ENCODE measurements at regions not wholly inside any gene's neighbourhood (a gene's known extent, or its start where the extent isn't known, plus 50 kb on each side); places are given as distances from the start of the nearest gene placed in this dataset.

- DNase-seq (ENCODE audit: low read depth) = no peak
- TF ChIP-seq CTCF (IDR thresholded peaks at IDR 0.05; ENCODE audit: control insufficient read depth, insufficient read depth, low read depth, low read length, missing control alignments) = no peak
- H3K4me3 ChIP-seq (ENCODE audit: control insufficient read depth, low read depth, low read length) = no peak overlapping the region
These were observed 200.5 kb upstream of the CHAC2 start for GRCh38 chr2:53567073-53567472.

GRCh38 chr2:53562407-53562806, 205.2 kb upstream of the CHAC2 start:
- H3K4me3 ChIP-seq (ENCODE audit: control insufficient read depth, low read depth, low read length) = no peak overlapping the region
- TF ChIP-seq CTCF (IDR thresholded peaks at IDR 0.05; ENCODE audit: control insufficient read depth, insufficient read depth, low read depth, low read length, missing control alignments) = no peak
- no peak for DNase-seq (ENCODE audit: low read depth)

GRCh38 chr2:53561155-53561554, 206.4 kb upstream of the CHAC2 start:
- no peak for DNase-seq (ENCODE audit: low read depth)
- H3K4me3 ChIP-seq (ENCODE audit: control insufficient read depth, low read depth, low read length) = no peak overlapping the region
- no peak for TF ChIP-seq CTCF (IDR thresholded peaks at IDR 0.05; ENCODE audit: control insufficient read depth, insufficient read depth, low read depth, low read length, missing control alignments)

- no peak for DNase-seq (ENCODE audit: low read depth)
- no peak for TF ChIP-seq CTCF (IDR thresholded peaks at IDR 0.05; ENCODE audit: control insufficient read depth, insufficient read depth, low read depth, low read length, missing control alignments)
- H3K4me3 ChIP-seq (ENCODE audit: control insufficient read depth, low read depth, low read length) = no peak overlapping the region
These were observed 208.2 kb upstream of the CHAC2 start for GRCh38 chr2:53559302-53559966.

GRCh38 chr2:53558867-53559266, 208.7 kb upstream of the CHAC2 start:
- no peak for DNase-seq (ENCODE audit: low read depth)
- H3K4me3 ChIP-seq (ENCODE audit: control insufficient read depth, low read depth, low read length) = no peak overlapping the region
- no peak for TF ChIP-seq CTCF (IDR thresholded peaks at IDR 0.05; ENCODE audit: control insufficient read depth, insufficient read depth, low read depth, low read length, missing control alignments)

GRCh38 chr2:53549497-53549896, 218.1 kb upstream of the CHAC2 start:
- TF ChIP-seq CTCF (IDR thresholded peaks at IDR 0.05; ENCODE audit: control insufficient read depth, insufficient read depth, low read depth, low read length, missing control alignments) = no peak
- DNase-seq (ENCODE audit: low read depth) = no peak
- H3K4me3 ChIP-seq (ENCODE audit: control insufficient read depth, low read depth, low read length) = no peak overlapping the region
